GM03348 (cell line): ENCODE measurements at regions not wholly inside any gene's neighbourhood (a gene's known extent, or its start where the extent isn't known, plus 50 kb on each side); places are given as distances from the start of the nearest gene placed in this dataset.

Experiments used
- DNase-seq: peaks from one replicate; pipeline ENCODE4 v3.0.0; 2012; ENCODE audit warnings: low spot score

DNA sequence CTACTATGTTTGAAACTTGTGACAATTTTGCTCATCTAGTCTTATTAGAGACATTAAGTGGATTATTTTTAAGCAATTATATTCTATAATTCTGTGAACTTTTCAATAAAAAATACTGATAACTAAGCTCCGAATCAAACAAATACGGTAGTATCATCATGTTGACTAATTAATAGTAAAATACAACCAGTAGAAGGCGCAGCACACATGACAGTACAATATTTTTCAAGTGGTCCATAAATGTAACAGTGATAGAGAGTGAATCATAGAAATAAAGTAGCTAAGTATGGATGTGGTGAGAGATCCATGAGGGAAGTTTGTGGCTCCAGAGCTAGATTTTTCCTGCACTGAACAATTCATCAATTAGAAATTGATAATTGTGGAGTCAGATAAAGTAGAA lies 666.2 kb downstream of the KCTD8 start:
- no peak for DNase-seq

DNA sequence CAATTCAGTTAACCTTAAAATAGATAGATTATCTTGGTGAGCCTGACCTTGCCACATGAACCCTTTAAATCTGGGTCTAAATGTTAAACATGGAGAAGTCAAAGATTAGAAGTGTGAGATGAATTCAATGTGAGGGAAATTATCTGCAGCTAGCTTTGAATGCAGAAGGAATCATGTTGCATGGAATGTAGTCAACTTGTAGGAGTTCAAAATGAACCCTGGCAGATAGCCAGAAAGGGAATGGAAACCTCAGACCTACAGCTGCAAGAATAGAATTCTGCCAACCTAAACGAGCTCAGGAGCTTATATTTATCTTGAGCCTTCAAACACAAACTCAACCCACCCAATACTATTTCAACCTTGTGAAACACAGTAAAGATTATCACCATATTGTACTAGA lies 632.5 kb downstream of the KCTD8 start:
- DNase-seq = no peak

DNA sequence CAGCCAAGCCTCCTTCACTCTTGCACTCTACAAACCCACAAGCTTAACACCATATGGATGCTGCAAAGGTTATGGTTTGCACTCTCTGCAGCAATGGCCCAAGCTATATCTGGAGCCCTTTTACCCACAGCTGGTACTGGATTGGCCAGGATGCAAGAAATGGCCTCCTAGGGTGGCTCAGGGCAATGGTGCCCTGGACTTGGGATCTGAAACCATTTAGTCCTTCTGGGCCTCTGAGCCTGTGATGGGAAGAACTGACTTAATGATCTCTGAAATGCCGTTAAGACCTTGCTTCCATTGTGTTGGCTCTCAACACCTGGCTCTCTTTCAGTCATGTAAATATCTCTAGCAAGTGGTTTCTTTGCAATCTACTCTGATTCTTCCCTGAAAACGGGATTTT lies 626.0 kb downstream of the KCTD8 start:
- no peak for DNase-seq

DNA sequence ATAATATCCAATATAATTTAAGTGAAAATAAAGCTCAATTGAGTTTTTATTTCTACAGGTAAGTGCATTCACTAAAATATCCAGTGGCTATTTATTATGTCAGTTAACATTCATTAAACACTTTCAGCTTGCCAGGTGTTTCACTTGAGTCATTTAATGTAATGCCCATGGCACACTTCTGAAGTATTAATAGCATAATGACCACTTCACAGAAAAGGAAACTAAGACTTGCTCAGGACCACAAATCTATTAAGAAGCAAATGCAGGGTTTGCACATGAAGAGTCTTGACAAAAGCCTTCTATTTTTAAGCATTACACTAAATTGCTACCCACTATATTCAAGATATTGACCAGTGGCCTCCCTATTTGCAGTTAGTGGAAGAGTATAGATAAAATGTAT lies 612.7 kb downstream of the KCTD8 start:
- no peak for DNase-seq

DNA sequence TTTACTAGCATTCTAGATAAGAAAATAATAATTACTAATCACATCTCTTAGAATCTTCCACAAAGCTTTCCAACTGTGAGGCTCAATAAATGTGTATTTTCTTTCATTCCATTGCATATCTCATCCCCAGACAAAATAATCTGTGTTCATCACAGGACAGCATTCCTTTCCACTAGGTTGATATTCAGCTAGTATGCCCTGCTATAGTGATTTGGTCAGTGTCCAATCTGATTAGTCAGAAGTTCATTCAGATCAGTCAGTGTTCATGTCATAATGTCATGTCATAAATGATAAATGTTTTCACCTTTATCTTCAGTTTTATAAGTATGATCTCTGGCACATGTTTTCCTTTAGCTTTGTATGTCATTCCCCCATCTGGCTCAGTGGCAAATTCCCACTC lies 611.4 kb downstream of the KCTD8 start:
- no peak for DNase-seq

DNA sequence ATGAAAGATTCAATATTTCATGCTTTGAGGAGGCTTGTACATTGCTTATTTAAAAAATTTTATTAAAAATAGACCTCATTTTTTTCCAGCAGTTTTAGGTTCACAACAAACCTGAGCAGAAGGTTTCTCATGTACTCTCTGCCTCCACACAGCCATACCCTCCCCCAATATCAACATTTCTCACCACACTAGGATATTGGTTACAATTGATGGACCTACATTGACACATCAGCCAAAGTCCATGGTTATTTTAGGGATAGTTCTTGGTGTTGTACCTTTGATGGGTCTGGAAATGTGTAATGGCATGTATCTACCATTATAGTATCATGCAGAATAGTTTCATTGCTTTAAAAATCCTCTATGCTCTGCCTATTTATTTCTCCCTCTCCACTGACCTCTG lies 611.0 kb downstream of the KCTD8 start:
- DNase-seq = no peak

DNA sequence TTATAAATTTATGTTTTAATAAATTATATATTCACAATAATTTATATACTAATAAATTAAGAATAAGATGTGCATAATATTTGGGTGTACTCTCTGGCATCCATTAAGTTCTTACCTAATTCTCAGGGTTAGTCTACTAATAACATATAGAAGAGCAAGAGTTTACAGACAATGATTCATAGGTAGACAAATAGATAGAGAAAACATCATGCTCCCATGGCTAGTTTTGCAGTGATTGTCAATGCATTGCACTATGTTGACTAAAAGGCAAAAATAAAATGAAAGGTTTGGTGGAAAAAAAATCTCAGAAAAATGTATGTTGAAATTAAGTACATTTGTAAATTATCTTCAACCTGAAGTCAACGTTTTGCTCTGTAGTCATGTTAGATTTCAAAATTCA lies 606.0 kb downstream of the KCTD8 start:
- no peak for DNase-seq

DNA sequence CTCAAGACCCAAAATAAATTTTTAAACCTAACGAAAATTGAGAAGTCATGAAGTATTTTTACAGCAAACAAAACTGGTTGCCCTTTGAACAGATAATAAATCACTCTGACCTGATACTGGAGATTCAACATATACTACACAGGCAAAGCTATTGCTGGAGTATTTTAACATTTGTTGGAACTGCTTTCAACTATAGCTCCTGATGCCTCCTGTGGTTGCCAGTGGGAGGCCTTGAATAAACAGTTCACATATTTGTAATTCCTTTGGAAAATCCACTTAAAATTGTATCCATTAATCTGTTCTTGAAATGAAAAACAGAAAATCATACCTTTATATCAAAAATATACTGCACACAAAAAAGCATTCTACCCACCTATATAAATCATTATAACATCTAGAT lies 605.1 kb downstream of the KCTD8 start:
- no peak for DNase-seq

DNA sequence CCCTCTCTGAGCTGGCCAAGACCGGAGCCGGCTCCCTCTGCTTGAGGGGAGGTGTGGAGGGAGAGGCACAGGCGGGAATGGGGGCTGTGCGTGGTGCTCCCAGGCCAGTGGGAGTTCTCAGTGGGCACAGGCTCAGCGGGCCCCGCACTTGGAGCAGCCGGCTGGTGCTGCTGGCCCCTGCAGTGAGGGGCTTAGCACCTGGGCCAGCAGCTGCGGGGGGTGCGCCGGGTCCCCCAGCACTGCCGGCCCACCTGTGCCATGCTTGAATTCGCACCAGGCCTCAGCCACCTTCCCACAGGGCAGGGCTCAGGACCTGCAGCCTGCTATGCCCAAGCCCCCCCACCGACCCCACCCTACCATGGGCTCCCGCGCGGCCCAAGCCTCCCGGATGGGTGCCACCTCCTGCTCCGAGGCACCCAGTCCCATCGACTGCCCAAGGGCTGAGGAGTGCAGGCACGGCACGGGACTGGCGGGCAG lies 602.5 kb downstream of the KCTD8 start:
- DNase-seq = no peak

DNA sequence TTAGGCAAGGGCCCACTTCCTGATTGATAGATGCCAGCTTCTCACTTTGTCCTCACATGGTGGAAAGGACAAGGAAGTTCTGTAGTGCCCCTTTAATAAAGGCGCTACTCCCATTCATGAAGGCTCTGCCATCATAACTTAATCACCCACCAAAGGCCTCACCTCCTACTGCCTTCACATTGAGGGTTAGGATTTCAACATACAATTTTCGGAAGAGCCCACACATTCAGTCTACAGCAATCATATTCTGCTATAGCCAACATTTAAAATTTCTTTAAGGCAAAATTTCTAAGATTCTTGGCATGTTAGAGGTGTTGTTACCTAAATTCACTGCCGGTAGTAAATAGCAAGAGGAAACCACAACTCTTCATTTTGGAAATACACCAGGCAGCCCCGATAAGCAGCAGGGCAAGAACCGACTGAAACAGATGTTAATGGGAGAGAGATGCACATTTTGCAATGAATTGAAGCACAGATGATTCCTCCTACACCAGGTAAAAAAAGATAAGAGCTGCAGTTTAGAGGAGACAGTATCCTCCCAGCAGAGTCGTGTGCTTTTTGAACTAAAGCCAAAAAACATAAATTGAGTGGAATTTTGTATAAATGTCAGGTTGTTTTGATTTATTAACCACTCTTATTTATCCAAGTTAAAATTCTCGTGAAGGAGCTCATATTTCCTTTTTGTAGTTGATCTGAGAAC lies 594.9 kb downstream of the KCTD8 start:
- DNase-seq = no peak

DNA sequence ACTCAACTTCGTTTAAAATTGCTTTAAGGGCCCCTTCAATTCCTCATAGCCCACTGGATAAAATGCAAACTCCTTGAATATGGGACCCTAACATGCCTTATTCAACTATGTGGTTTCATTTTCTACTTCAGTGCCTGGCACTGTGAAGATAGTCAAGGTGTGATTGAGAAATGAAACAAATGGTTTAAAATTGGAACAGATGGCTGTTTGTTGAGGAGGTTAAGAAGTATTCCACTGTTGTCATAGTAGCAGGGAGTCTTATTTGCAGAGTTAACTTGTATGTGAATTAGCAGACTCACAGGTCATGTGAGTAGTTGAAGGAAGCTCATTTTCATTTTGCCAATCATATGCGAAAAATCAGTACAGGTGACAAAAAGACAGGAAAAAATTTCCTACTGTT lies 593.3 kb downstream of the KCTD8 start:
- DNase-seq = no peak

DNA sequence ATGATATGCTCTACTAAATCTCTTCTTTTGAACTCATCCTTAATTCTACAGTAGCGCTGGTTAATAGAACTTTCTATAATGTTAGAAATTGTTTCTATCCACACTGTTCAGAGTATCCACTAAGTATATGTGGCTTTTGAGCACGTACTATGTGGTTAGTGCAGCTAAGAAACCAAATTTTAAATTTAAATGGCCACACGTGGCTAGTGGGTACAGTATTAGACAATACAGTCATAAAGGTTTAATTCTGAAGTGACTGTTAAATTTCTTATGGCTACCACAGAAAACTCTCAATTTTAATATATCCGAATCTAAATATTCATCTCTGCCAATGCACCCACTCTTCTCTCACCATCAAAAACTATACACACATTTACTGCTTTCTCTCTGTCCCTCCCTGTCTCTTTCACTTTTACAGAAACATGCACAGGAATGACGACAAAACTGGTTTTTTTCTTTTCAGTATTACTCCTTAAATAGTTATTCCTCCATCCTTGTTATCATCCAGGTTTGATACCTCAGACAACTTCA lies 583.9 kb downstream of the KCTD8 start:
- DNase-seq = no peak

DNA sequence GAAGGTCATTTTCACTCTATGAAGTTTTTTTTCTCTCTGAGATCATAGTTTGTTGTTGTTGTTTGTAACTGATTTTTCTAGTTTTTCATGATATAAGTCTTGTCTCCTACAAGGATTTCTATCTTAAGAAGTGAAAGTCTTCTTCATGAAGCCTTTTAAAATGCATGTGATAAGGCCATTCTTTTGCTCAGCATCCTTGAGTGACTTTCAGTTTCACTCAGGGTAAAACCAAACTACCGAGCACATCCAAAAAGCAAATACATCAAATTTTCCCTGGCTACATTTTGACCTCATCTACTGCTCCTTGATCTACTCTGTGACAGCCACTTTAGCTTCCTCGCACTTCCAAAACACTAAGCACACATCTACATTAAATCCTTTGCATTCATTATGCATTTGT lies 580.7 kb downstream of the KCTD8 start:
- DNase-seq = no peak

DNA sequence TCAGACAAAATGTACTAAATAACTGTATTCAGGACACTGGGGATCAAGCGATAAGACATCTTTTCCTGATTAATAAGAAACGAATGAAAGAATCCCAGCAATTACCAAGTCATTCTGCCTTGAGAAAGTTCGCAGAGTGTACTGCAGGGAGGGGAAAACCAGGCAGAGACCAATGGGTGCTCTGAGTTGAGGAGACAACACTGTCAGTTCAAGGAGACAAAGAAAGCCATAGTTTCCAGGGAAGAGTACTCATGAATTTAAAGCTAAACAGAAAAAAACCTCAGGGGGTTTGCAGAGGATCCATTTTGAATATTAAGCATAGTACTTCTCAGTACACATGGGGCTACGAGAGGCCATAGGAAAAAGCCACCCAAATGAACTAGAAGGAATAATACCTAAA lies 573.0 kb downstream of the KCTD8 start:
- DNase-seq = no peak

DNA sequence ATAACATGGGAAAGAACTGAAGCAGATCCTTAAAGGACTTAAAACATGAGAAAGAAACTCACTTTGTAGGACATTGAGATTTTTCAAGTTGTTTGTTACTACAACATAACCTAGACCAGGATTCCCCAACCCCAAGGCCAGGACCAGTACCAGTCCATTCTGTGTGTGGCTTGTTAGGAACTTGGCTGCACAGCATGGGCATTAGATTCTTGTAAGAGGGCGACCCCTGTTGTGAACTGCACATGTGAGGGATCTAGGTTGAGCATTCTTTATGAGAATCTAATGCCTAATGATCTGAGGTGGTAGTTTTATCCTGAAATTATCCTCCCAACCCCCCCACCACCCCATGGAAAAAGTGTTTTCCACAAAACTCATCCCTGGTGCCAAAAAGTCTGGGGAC lies 566.1 kb downstream of the KCTD8 start:
- no peak for DNase-seq

DNA sequence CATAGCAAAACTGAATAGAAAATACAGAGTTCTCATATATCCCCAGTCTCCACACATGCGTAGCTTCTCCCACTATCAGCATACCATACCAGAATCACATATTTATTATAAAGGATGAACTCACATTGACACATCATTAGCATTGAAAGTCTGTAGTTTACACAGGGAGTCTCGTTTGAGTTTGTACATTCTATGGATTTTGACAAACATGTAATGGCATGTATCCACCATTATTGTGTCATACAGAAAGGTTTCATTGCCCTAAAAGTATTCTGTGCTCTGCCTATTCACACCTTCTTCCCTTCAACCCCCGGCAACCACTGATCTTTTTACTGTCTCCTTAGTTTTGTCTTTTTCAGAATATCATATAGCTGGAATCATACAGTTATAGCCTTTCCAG lies 562.4 kb downstream of the KCTD8 start:
- no peak for DNase-seq

DNA sequence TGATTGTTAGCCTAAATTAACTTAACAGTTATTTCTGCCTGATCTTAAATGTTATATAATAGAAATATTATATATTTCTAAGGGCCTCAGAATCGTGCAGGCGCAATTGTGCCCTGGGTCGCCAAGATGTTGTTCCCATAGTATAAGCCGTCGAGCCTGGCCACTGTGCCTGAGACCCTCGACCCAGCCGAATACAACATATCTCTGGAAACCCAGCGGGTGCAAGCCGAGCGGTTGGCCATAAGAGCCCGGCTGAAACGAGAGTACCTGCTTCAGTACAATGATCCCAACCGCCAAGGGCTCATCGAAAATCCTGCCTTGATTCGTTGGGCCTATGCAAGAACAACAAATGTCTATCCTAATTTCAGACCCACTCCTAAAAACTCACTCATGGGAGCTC lies 549.8 kb downstream of the KCTD8 start:
- DNase-seq = no peak

DNA sequence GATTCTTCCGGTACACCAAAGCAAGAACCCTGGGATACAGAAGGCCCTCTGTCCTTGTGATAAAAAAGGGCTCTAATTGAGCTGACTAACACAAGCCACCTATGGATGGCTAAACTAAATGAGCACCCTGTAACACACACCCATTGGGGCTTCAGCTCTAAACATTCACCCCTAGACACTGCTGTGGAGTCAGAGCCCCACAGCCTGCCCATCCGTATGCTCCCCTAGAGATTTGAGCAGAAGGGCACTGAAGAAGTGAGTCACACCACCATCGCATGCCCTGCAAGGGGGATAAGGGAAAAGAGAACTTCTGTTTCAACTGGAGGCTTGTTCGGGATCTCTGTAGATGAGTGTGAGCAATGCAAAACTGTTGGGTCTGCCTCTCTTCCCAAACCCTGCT lies 545.2 kb downstream of the KCTD8 start:
- DNase-seq = no peak

DNA sequence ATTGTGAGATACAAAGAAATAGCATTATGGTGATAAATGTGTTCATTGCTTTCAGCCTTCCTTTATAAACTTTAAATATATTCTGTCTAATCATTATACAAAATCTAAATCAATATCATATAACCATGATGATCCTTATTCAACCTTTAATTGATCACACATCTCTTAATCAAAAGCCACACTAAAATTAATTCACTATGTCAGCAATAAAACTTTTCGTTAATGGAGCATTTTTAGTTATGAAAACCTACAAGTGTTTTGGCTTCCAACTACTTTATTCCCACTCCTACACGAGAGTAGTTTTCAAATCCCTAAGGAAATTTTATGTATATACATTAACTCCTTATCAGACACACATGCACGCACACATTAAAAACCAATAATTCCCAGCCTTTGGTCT lies 530.2 kb downstream of the KCTD8 start:
- DNase-seq = no peak

DNA sequence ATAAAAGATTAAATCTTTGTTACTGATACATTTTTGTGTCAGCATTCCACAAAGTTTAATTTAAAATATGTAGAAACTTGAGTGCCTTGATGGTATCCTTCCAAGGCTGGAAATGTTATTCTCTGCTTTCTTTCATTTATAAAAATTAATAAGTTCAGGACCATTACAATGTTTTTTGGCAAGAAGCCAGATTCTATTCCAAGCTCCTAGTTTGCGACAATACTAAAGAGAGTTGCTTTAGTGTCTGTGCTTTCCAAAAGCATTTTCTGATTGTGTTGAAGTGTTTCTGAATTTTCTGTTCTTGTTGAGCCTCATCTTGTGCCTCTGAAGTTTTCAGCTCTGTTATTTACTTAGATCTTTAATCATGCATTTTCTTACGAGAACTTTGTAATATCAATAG lies 516.2 kb downstream of the KCTD8 start:
- DNase-seq = no peak

DNA sequence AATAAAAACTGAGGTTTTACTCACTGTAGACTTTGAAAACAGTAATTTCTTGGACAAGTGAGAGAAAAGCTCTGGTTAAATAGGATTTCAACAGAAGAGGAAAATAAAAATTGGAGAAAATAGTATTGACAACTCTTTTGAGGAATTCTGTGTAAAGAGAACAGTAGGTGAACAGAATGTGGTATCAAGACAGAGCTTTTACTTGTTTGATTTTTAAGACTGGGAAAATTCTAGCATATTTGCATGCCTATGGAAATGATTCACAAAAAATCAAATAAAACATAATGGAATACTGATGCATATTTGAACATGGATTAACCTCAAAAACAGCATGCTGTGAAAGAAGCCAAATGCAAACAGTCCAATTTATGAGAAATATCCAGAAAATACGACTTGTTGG lies 504.6 kb downstream of the KCTD8 start:
- no peak for DNase-seq

DNA sequence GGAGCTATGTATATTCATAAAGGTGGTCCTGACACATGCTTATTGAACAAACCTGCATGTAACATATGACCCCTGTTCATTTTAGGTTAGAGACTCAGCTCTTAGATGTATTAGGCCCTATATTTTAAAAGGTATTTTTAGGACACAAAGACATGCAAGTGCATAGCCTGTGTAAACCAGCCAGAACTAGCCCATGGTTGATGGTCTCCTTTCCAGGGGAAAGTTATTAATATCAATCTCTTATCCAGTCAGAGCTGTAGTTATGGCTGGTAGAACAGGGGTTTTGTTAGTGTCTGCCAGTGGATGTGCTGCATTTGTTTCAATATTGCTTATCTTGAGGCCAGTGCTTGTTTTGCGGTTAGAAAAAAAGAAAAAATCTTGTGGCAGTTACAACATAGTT lies 488.6 kb downstream of the KCTD8 start:
- no peak for DNase-seq

DNA sequence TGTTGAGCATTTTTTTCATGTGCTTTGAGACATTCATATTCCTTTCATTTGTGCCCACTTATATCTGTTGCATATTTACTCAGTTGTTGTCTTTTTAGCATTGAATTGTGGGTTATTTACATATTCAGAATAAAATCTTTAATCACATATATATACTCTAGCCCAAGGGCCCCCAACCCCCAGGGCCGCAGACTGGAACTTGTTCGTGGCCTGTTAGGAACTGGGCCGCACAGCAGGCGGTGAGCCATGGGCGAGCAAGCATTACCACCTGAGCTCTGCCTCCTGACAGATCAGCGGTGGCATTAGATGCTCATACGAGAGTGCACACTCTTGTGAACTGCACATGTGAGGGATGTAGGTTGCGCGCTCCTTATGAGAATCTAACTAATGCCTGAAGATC lies 480.6 kb downstream of the KCTD8 start:
- no peak for DNase-seq

DNA sequence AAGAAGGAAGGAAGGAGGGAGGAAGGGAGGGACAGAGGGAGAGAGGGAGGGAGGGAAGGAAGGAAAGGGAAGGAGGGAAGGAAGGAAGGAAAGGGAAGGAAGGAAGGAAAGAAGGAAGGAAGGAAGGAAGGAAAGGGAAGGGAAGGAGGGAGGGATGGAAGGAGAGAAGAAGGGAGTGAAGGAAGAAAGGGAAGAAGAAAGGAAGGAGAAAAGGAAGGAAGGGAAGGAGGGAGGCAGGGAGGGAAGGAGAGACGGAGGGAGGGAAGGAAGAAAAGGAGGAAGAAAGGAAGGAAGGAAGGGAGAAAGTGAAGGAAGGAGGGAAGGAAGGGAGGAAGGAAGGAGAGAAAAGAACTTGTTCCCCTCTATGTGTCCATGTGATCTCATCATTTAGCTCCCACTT lies 465.0 kb downstream of the KCTD8 start:
- DNase-seq = no peak
